K562 (cell line): ENCODE measurements at regions not wholly inside any gene's neighbourhood (a gene's known extent, or its start where the extent isn't known, plus 50 kb on each side); places are given as distances from the start of the nearest gene placed in this dataset.

Source experiments
- ATAC-seq: fragments of 200-7000 bp; cut with Tn5 transposase; 3 replicates; pipeline ENCODE4 v1.9.1; 2020; ENCODE audit warnings: moderate library complexity
- BruUV-seq: library from RNA; stranded (reverse); fragments of 400-500 nt; replicated peaks from 2 replicates; lab custom pipeline; 2021; lab: Mats Ljungman, UMichigan
- CTCF ChIA-PET: fragments of 300-600 bp; formaldehyde crosslinking; extraction: SDS; loops from one replicate; lab custom pipeline; 2021; ENCODE audit warnings: low intra/inter-chr PET ratio; lab: Yijun Ruan, JAX
- POLR2A ChIA-PET: fragments of 300-600, 350-650 bp; sonication (Branson Sonifier 250); formaldehyde crosslinking; extraction: SDS; loops from one replicate; lab custom pipeline; 2021; ENCODE audit warnings: antibody characterized with exemption, inconsistent platforms; lab: Yijun Ruan, JAX
- DNase-seq, 4 experiments: peaks; one replicate each; pipeline versions ENCODE4 v3.0.0 to v3.0.0-alpha.2; 2011 to 2018; ENCODE audit warnings: low spot score in 3 of 4, mixed read lengths in 3 of 4; ENCODE audit errors: extremely low read depth in 1 of 4
- FAIRE-seq: peaks from 2 replicates; lab custom pipeline; 2011; peaks lifted over from hg19 to GRCh38; lab: Jason Lieb, UNC
- H2AFZ ChIP-seq: 2 replicates; pipeline ENCODE4 v1.6.0; 2011; ENCODE audit warnings: low read depth, low read length, control low read depth, inconsistent platforms
- H3K27ac ChIP-seq: fragments of 200-600 bp; 3 replicates; pipeline ENCODE4 v1.8.0; 2011; ENCODE audit warnings: low read depth, mild to moderate bottlenecking, control low read depth, inconsistent platforms, low read length, moderate library complexity, mixed read lengths; ENCODE audit errors: extremely low read depth
- H3K27me3 ChIP-seq, 2 experiments: fragments of 300-600 bp in 1 of 2; 2 replicates in 1 of 2; 3 replicates in 1 of 2; pipeline versions ENCODE4 v1.6.0 to v1.8.0; 2011; ENCODE audit warnings: inconsistent platforms in 2 of 2, low read length in 2 of 2, mild to moderate bottlenecking in 1 of 2, mixed read lengths in 1 of 2, moderate library complexity in 1 of 2; ENCODE audit not compliant: control insufficient read depth in 2 of 2, insufficient read depth in 2 of 2
- H3K36me3 ChIP-seq: fragments of 300-600 bp; 3 replicates; pipeline ENCODE4 v1.8.0; 2011; ENCODE audit warnings: mild to moderate bottlenecking, low read length, inconsistent platforms; ENCODE audit not compliant: control insufficient read depth, insufficient read depth
- H3K4me1 ChIP-seq, 2 experiments: fragments of 200-600 bp in 1 of 2; replicated peaks in 1 of 2; 2 replicates in 1 of 2; 3 replicates in 1 of 2; pipeline versions ENCODE4 v1.5.1 to v1.8.0; 2011; ENCODE audit warnings: inconsistent platforms in 2 of 2, low read length in 2 of 2, mild to moderate bottlenecking in 1 of 2, mixed read lengths in 1 of 2, moderate library complexity in 1 of 2; ENCODE audit not compliant: control insufficient read depth in 2 of 2, insufficient read depth in 2 of 2
- H3K4me2 ChIP-seq: 2 replicates; pipeline ENCODE4 v1.6.1; 2011; ENCODE audit warnings: low read length, control low read depth, inconsistent platforms, mixed read lengths; ENCODE audit not compliant: insufficient read depth
- H3K4me3 ChIP-seq: fragments of 200-600 bp; sonication (generic), shearing (Covaris generic); 2 replicates; pipeline ENCODE4 v1.5.1; 2016; ENCODE audit warnings: control low read depth, inconsistent platforms
- H3K79me2 ChIP-seq: fragments of 200-600 bp; 3 replicates; pipeline ENCODE4 v1.8.0; 2011; ENCODE audit warnings: low read length, inconsistent platforms; ENCODE audit not compliant: control insufficient read depth, insufficient read depth
- H3K9ac ChIP-seq, 2 experiments: 2 replicates each; pipeline versions ENCODE4 v1.6.0 to v1.6.1; 2011; ENCODE audit warnings: low read depth in 2 of 2, low read length in 2 of 2, control low read depth in 1 of 2, inconsistent platforms in 1 of 2, mild to moderate bottlenecking in 1 of 2, mixed read lengths in 1 of 2; ENCODE audit not compliant: insufficient read depth in 1 of 2
- H3K9me1 ChIP-seq: one replicate; pipeline ENCODE4 v1.6.0; 2011; ENCODE audit warnings: inconsistent platforms, mild to moderate bottlenecking, low read length, moderate library complexity; ENCODE audit not compliant: control insufficient read depth, insufficient read depth
- H3K9me3 ChIP-seq: replicated peaks from 2 replicates; pipeline ENCODE4 v1.5.1; 2011; ENCODE audit warnings: low read depth, low read length, inconsistent platforms; ENCODE audit not compliant: control insufficient read depth, insufficient read depth
- H4K20me1 ChIP-seq: replicated peaks from 2 replicates; pipeline ENCODE4 v1.6.1; 2011; ENCODE audit warnings: low read length, inconsistent platforms, mixed read lengths; ENCODE audit not compliant: control insufficient read depth, insufficient read depth
- BRCA1 ChIP-seq, 2 experiments: fragments of 450-650 bp in 1 of 2; sonication (generic) in 1 of 2; formaldehyde crosslinking in 1 of 2; IDR thresholded peaks; 2 replicates each; pipeline versions ENCODE4 v1.5.0 to v1.6.1; 2017 to 2020; ENCODE audit warnings: mild to moderate bottlenecking in 1 of 2, missing genetic modification reagents in 1 of 2
- E2F1 ChIP-seq: sonication (generic); formaldehyde crosslinking; IDR thresholded peaks from 2 replicates; pipeline ENCODE4 v1.8.1; 2023; ENCODE audit warnings: mild to moderate bottlenecking, missing genetic modification reagents, moderate library complexity
- E2F6 ChIP-seq, 2 experiments: IDR thresholded peaks; 2 replicates each; pipeline ENCODE4 v1.6.1; 2011; ENCODE audit warnings: borderline replicate concordance in 1 of 2, control low read depth in 1 of 2, low read depth in 1 of 2, low read length in 1 of 2, mild to moderate bottlenecking in 1 of 2, mixed read lengths in 1 of 2, moderate library complexity in 1 of 2; ENCODE audit not compliant: insufficient read depth in 1 of 2, insufficient read length in 1 of 2, poor library complexity in 1 of 2, severe bottlenecking in 1 of 2; ENCODE audit errors: extremely low read depth in 1 of 2
- HSF4 ChIP-seq: fragments of 250-450 bp; sonication (Bioruptor Pico); IDR thresholded peaks from 2 replicates; pipeline ENCODE4 v2.1.2; 2022; ENCODE audit warnings: mild to moderate bottlenecking, moderate library complexity, borderline replicate concordance
- KDM5B ChIP-seq: fragments of 200-600 bp; sonication (generic); IDR thresholded peaks from 2 replicates; pipeline ENCODE4 v1.6.1; 2012; ENCODE audit warnings: low read depth, mild to moderate bottlenecking, moderate library complexity, low read length, control low read depth, inconsistent platforms; ENCODE audit not compliant: insufficient replicate concordance
- MCM5 ChIP-seq: fragments of 450-650 bp; IDR thresholded peaks from 2 replicates; pipeline ENCODE4 v1.6.1; 2016; ENCODE audit warnings: low read depth
- NRF1 ChIP-seq, 2 experiments: fragments of 450-650 bp; IDR thresholded peaks in 1 of 2; conservative IDR thresholded peaks in 1 of 2; 2 replicates each; pipeline ENCODE4 v1.6.1; 2014; ENCODE audit warnings: mild to moderate bottlenecking in 2 of 2
- PKNOX1 ChIP-seq: fragments of 450-650 bp; IDR thresholded peaks from 2 replicates; pipeline ENCODE4 v1.6.1; 2016
- RCOR1 ChIP-seq, 2 experiments: IDR thresholded peaks; 2 replicates each; pipeline ENCODE4 v1.6.1; 2012; ENCODE audit warnings: low read depth in 2 of 2, low read length in 2 of 2, borderline replicate concordance in 1 of 2, improper control_type of control experiment in 1 of 2
- SMARCA5 ChIP-seq: fragments of 450-650 bp; IDR thresholded peaks from 2 replicates; pipeline ENCODE4 v1.6.1; 2016
- SRF ChIP-seq, 2 experiments: fragments of 250-450, 450-650 bp in 1 of 2; sonication (Bioruptor Pico) in 1 of 2; sonication (generic) in 1 of 2; formaldehyde crosslinking; IDR thresholded peaks; 2 replicates each; pipeline versions ENCODE4 v1.5.0 to v1.5.1; 2020 to 2022; ENCODE audit warnings: mild to moderate bottlenecking in 1 of 2, missing genetic modification reagents in 1 of 2
- SRSF3 ChIP-seq: fragments of 200-400 bp; formaldehyde crosslinking; IDR thresholded peaks from 2 replicates; pipeline ENCODE4 v1.6.1; 2016; ENCODE audit warnings: mild to moderate bottlenecking, low read length, moderate library complexity; ENCODE audit not compliant: insufficient read depth
- SRSF9 ChIP-seq: fragments of 200-400 bp; formaldehyde crosslinking; IDR thresholded peaks from 2 replicates; pipeline ENCODE4 v1.6.1; 2017; ENCODE audit warnings: low read depth, low read length, borderline replicate concordance
- TRIM28 ChIP-seq: fragments of 450-650 bp; IDR thresholded peaks from 2 replicates; pipeline ENCODE4 v1.6.1; 2017
- TSC22D4 ChIP-seq: fragments of 450-650 bp; IDR thresholded peaks from 2 replicates; pipeline ENCODE4 v1.6.1; 2016; ENCODE audit warnings: missing genetic modification characterization, missing biosample characterization, control low read depth
- ZNF133 ChIP-seq: fragments of 250-450 bp; sonication (Bioruptor Pico); IDR thresholded peaks from 2 replicates; pipeline ENCODE4 v1.4.0; 2020; ENCODE audit warnings: mild to moderate bottlenecking
- ZNF165 ChIP-seq: fragments of 250-450 bp; sonication (Bioruptor Pico); IDR thresholded peaks from 2 replicates; pipeline ENCODE4 v1.4.0; 2020; ENCODE audit warnings: borderline replicate concordance
- ZNF395 ChIP-seq: fragments of 200-800 bp; sonication (Bioruptor generic); IDR thresholded peaks from 2 replicates; pipeline ENCODE4 v1.6.1; 2017; ENCODE audit warnings: missing genetic modification characterization, missing compliant biosample characterization
- ZNF589 ChIP-seq: fragments of 200-800 bp; sonication (Bioruptor generic); IDR thresholded peaks from 2 replicates; pipeline ENCODE4 v1.6.1; 2016; ENCODE audit warnings: low read depth, missing genetic modification characterization, missing compliant biosample characterization
- WGBS: fragments of 100-300 bp; shearing (Covaris generic); methylation state at CpG from one replicate; pipeline ENCODE4 v1.1.6; 2016; ENCODE audit warnings: low coverage, mixed read lengths; ENCODE audit not compliant: insufficient coverage; ENCODE audit errors: missing lambda C conversion rate; 5-methylcytosine and 5-hydroxymethylcytosine counted together
- in situ Hi-C: fragments of 300-500 bp; cut with MboI; formaldehyde crosslinking; loops from 4 replicates; pipeline ENCODE4 v1.15.0; 2018; ENCODE audit warnings: inconsistent platforms, mixed read lengths
- intact Hi-C: fragments of 100-400 bp; cut with micrococcal nuclease; formaldehyde crosslinking; loops from 2 replicates; pipeline ENCODE4 v1.14.2; 2022

GRCh38 chr9:104238668-104239067 lies 144.6 kb downstream of the SMC2 start:
- BruUV-seq, result no TSS peak
- WGBS, result 2% methylated on average over 3 of the region's 3 CpGs
- intact Hi-C loops, result no loop called here

More at GRCh38 chr9:104238668-104239067, 144.6 kb downstream of the SMC2 start:
- H3K9me3 ChIP-seq, result no peaks in the 10 kb centered on the region; the same call in 1 of the 2 replicates
- ATAC-seq, result no peak
- no peaks in the 10 kb centered on the region for H3K4me1 ChIP-seq
- DNase-seq, result no peak
- no peak overlapping the region for H2AFZ ChIP-seq
- no peaks in the 10 kb centered on the region for H3K9me1 ChIP-seq
- no peak overlapping the region for H3K9ac ChIP-seq
- H3K27ac ChIP-seq, result no peak overlapping the region
- TF ChIP-seq MCM5 (no peak), NRF1 (conservative IDR thresholded peaks at IDR 0.05 in 1 of 2, IDR thresholded peaks at IDR 0.05 in 1 of 2) (no peak), ZNF395 (CRISPR knock-in tag) (no peak), KDM5B (no peak), ZNF589 (CRISPR knock-in tag) (no peak), TRIM28 (no peak), SRSF9 (no peak), BRCA1 (IDR thresholded peaks at IDR 0.05) (no peak), BRCA1 (CRISPR knock-in tag; IDR thresholded peaks at IDR 0.05) (no peak), HSF4 (CRISPR knock-in tag) (no peak), RCOR1 (IDR thresholded peaks at IDR 0.05; ENCODE audit: borderline replicate concordance in 1 of 2, low read depth in 2 of 2, low read length in 2 of 2) (no peak), TSC22D4 (tag) (no peak), PKNOX1 (no peak), SRF (CRISPR knock-in tag; IDR thresholded peaks at IDR 0.05) (no peak), E2F6 (IDR thresholded peaks at IDR 0.05; ENCODE audit: borderline replicate concordance in 1 of 2, extremely low read depth in 1 of 2, insufficient read depth in 1 of 2, insufficient read length in 1 of 2, low read depth in 1 of 2, low read length in 1 of 2, poor library complexity in 1 of 2, severe bottlenecking in 1 of 2) (no peak), E2F1 (CRISPR knock-in tag) (no peak), SMARCA5 (no peak), SRSF3 (no peak), ZNF165 (CRISPR knock-in tag) (no peak), ZNF133 (CRISPR knock-in tag) (no peak)
- no peaks in the 10 kb centered on the region for H3K79me2 ChIP-seq
- H3K36me3 ChIP-seq, result no peaks in the 10 kb centered on the region
- H3K4me3 ChIP-seq, result no peak overlapping the region
- no peak for FAIRE-seq
- ChIA-PET CTCF (no interaction called here), POLR2A (no interaction called here)
- H3K27me3 ChIP-seq, result no peaks in the 10 kb centered on the region
- no peak overlapping the region for H3K4me2 ChIP-seq
- in situ Hi-C loops, result no loop called here
- no peaks in the 10 kb centered on the region for H4K20me1 ChIP-seq
